ENCODE measurements at regions not wholly inside any gene's neighbourhood (a gene's known extent, or its start where the extent isn't known, plus 50 kb on each side); places are given as distances from the start of the nearest gene placed in this dataset.

DNA sequence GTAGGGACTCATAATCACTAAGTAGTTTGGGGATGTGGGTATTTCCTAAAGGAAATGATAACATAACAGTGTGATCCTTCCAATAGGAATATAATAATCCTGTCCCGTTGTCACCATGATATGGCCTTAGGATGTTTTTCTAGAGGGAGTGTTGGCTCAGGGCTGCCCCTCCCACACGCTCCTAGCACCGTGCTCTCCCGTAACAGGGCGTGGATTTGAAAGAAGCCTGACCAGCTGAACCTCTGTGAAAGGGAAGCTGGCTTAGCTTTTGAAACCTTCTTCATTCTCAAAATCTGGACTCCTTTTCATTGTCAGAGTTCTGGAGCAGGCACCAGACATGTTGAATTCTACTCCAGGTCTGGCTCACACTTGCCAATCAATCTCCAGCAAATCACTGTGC, 103.4 kb upstream of the SASH1 start:
- no peak overlapping the region for H3K4me3 ChIP-seq (ENCODE audit: low read depth, low read length)
- no peak for DNase-seq (ENCODE audit: low read depth)
- TF ChIP-seq, protein P1, sequence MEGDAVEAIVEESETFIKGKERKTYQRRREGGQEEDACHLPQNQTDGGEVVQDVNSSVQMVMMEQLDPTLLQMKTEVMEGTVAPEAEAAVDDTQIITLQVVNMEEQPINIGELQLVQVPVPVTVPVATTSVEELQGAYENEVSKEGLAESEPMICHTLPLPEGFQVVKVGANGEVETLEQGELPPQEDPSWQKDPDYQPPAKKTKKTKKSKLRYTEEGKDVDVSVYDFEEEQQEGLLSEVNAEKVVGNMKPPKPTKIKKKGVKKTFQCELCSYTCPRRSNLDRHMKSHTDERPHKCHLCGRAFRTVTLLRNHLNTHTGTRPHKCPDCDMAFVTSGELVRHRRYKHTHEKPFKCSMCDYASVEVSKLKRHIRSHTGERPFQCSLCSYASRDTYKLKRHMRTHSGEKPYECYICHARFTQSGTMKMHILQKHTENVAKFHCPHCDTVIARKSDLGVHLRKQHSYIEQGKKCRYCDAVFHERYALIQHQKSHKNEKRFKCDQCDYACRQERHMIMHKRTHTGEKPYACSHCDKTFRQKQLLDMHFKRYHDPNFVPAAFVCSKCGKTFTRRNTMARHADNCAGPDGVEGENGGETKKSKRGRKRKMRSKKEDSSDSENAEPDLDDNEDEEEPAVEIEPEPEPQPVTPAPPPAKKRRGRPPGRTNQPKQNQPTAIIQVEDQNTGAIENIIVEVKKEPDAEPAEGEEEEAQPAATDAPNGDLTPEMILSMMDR (IDR thresholded peaks at IDR 0.05; ENCODE audit: control insufficient read depth, extremely low read depth, insufficient read depth): no peak

DNA sequence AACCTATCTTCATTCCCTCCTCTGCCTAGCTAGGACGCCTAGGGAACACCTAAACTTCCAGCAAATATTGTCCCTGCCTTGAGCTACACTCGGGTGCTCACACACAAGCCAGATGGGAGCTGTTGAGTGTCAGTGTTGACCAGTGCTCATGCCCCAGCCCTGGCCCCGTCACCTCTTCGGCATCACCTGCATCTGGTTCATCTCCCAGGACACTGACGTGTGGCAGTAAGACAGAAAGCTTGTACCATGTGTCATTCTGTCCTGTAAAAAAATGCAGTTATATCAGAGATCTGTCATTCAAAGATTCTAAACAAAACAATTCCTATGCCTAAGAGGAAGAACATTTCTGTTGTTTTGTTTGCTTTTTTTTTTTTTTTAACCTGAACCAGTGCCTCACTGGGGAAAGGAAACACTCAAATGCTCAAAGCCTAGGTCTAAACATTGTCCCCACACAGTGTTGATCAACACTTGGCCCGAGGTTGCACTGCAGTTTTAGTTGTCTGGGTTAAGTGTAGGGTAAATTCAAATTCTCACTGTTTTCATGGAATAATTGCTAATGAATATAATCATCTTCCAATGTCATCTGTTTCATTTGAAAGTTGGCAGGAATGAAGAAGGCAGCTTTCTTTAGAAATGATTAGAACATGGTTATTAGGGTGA, 102.7 kb upstream of the SASH1 start:
- H3K4me3 ChIP-seq (ENCODE audit: low read depth, low read length): no peak overlapping the region
- TF ChIP-seq, protein P1 (IDR thresholded peaks at IDR 0.05; ENCODE audit: control insufficient read depth, extremely low read depth, insufficient read depth): no peak
- DNase-seq (ENCODE audit: low read depth): no peak

DNA sequence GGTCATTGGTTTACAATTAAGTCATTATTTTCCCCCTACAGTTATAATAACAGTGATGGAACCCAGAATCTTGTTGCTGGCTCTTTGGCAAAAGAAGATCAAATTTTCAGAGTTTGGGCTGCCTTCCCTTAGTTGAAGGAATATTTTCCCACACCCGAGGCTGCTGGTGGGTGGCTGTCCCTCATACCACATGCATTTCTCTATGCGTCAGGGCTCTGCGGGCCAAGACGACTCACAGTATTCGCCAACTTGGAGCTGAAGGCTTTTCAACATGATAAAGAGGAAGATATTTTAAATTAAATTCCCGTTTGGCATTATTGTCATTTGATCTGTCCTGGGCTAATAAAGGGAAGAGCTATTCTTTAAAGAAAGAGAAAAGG, 102.2 kb upstream of the SASH1 start:
- DNase-seq (ENCODE audit: low read depth): no peak
- TF ChIP-seq, protein P1 (IDR thresholded peaks at IDR 0.05; ENCODE audit: control insufficient read depth, extremely low read depth, insufficient read depth): no peak
- no peak overlapping the region for H3K4me3 ChIP-seq (ENCODE audit: low read depth, low read length)

DNA sequence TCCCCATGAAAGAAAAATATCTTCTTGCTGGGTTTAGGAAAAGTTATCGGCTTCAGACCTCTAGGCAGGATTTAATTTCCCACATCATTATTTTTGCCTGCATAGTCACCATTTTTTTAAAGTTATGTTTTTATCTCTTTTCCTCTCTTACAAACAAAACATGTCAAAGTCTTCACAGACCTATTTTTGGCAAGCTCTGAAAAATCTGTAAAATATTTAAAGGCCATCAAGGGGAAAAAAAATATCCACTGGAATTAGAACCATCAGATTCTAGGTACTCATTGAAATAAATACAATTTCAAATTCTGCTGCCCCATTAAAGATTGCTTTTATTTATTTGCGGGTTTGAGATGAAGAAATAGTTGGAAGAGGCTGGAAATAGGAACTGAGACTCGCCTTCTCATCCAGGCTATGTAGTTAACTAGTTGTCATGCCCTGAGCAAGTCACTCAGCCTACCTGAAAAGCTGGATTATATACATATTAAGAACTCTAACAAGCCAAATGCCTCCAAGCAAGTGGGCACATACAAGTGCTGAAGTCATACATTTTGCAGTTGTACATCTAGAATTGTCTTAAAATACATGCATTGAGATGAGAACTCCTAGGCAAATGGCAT, 101.7 kb upstream of the SASH1 start:
- no peak for DNase-seq (ENCODE audit: low read depth)
- TF ChIP-seq, protein P1 (IDR thresholded peaks at IDR 0.05; ENCODE audit: control insufficient read depth, extremely low read depth, insufficient read depth): no peak
- H3K4me3 ChIP-seq (ENCODE audit: low read depth, low read length): no peak overlapping the region

DNA sequence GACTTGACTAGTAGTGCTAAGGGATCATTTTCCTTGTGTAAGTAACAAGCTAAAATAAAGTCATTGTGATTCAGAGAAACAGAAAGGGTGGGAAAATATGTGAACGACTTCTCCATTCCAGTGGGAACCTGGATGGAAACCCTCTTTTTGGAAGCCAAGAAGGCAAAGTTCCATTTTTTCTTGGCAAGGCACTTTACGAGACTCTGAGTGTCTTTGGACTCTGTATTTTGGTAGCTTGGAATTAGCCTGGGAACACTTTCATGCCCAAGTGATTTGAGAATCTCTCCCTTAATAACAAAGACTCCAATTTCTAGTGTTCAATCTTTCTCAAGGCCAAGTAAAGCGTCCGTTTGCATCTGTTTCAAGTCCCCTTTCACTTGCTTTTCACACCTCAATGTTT, 100.5 kb upstream of the SASH1 start:
- TF ChIP-seq, protein P1 (IDR thresholded peaks at IDR 0.05; ENCODE audit: control insufficient read depth, extremely low read depth, insufficient read depth): no peak
- DNase-seq (ENCODE audit: low read depth): no peak
- H3K4me3 ChIP-seq (ENCODE audit: low read depth, low read length): no peak overlapping the region

DNA sequence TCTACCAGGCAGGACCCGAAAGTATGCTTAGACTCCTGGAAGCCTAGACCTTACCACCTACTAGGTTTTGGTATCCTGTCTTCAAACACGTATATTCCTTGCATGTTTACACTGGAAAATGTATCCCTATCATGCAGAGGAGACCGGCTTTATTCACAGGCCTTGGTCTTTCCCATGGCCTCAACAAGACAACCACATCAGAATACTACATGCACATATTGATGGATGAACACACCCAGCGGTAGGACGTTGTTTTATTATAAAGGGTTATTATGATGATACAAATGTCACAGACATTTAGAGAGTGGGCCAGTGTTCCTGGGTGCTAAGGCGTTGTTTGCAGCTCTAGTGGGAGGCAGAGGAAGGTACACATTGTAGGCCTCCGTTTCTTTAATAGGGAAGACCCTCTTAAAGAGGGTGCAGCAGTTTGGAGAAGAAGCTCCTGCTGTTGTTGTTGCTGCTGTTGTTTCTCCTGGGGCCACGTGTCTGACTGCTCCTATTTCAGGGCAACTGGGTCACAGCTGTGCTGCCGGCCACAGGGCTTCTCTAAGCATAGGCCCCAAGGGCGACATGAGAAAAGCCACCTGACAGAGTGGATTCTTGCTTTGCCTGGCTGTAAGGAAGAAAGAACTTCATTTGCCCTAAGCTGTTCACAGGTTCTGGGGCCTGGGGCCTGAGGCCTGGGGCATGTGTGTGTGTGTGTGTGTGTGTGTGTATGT, 98.3 kb upstream of the SASH1 start:
- no peak for DNase-seq (ENCODE audit: low read depth)
- no peak overlapping the region for H3K4me3 ChIP-seq (ENCODE audit: low read depth, low read length)
- TF ChIP-seq, protein P1 (IDR thresholded peaks at IDR 0.05; ENCODE audit: control insufficient read depth, extremely low read depth, insufficient read depth): no peak

Data from LNCaP clone FGC (cell line).